ENCODE measurements at regions not wholly inside any gene's neighbourhood (a gene's known extent, or its start where the extent isn't known, plus 50 kb on each side); places are given as distances from the start of the nearest gene placed in this dataset.

- TF ChIP-seq DNMT1 (IDR thresholded peaks at IDR 0.05) (no peak), NR2C2 (CRISPR knock-in tag; IDR thresholded peaks at IDR 0.05) (no peak), NR2C2 (tag; IDR thresholded peaks at IDR 0.05) (no peak), ELK3 (CRISPR knock-in tag; IDR thresholded peaks at IDR 0.05) (no peak), PATZ1 (CRISPR knock-in tag; IDR thresholded peaks at IDR 0.05; ENCODE audit: borderline replicate concordance) (no peak), SUPT5H (IDR thresholded peaks at IDR 0.05) (no peak), KDM5B (IDR thresholded peaks at IDR 0.05; ENCODE audit: insufficient replicate concordance, low read depth, low read length) (no peak), FOXA1 (IDR thresholded peaks at IDR 0.05; ENCODE audit: borderline replicate concordance) (no peak), HDAC2 (IDR thresholded peaks at IDR 0.05) (peak; percentile 12; the same call in 1 of the 2 replicates), IRF9 (tag; IDR thresholded peaks at IDR 0.05) (no peak), KAT8 (IDR thresholded peaks at IDR 0.05; ENCODE audit: low read depth) (peak; percentile 40; the same call in 1 of the 2 replicates), YY1 (IDR thresholded peaks at IDR 0.05; ENCODE audit: borderline replicate concordance in 1 of 3, control insufficient read depth in 1 of 3, extremely low read depth in 1 of 3, insufficient read depth in 3 of 3, insufficient read length in 1 of 3, insufficient replicate concordance in 2 of 3, low read depth in 1 of 3, low read length in 2 of 3) (peak; percentile 29 to 89 (median 35)), RBBP5 (IDR thresholded peaks at IDR 0.05; ENCODE audit: borderline replicate concordance, insufficient read depth, low read length, poor library complexity, severe bottlenecking) (peak; percentile 34), ESRRA (IDR thresholded peaks at IDR 0.05; ENCODE audit: borderline replicate concordance, low read depth) (no peak), NFATC3 (IDR thresholded peaks at IDR 0.05) (no peak), KLF16 (IDR thresholded peaks at IDR 0.05) (no peak), PHF8 (IDR thresholded peaks at IDR 0.05; ENCODE audit: borderline replicate concordance, low read length) (peak; percentile 22; the same call in 1 of the 2 replicates), CEBPB (tag; IDR thresholded peaks at IDR 0.05) (no peak), ZFX (CRISPR knock-in tag; IDR thresholded peaks at IDR 0.05) (peak; percentile 43)
- TF ChIP-seq, protein P1, sequence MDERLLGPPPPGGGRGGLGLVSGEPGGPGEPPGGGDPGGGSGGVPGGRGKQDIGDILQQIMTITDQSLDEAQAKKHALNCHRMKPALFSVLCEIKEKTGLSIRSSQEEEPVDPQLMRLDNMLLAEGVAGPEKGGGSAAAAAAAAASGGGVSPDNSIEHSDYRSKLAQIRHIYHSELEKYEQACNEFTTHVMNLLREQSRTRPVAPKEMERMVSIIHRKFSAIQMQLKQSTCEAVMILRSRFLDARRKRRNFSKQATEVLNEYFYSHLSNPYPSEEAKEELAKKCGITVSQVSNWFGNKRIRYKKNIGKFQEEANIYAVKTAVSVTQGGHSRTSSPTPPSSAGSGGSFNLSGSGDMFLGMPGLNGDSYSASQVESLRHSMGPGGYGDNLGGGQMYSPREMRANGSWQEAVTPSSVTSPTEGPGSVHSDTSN (CRISPR knock-in tag; IDR thresholded peaks at IDR 0.05; ENCODE audit: low read depth): no peak
- TF ChIP-seq, protein P1 (tag; conservative IDR thresholded peaks at IDR 0.05; ENCODE audit: low read depth): peak; percentile 62
Observed at GRCh38 chr9:14531341-14532269, 161.6 kb downstream of the ZDHHC21 start (continued).

All from K562 (cell line).